Thoracic aorta (tissue), 2 donors: ENCODE measurements at regions not wholly inside any gene's neighbourhood (a gene's known extent, or its start where the extent isn't known, plus 50 kb on each side); places are given as distances from the start of the nearest gene placed in this dataset.

Source experiments
- ATAC-seq: fragments of 150-250 bp; one replicate; pipeline ENCODE4 v1.8.0; 2017; ENCODE audit warnings: low read depth; ENCODE audit not compliant: insufficient number of reproducible peaks, low FRiP score
- DNase-seq: peaks from one replicate; pipeline ENCODE4 v3.0.0-alpha.2; 2020; ENCODE audit warnings: low spot score
- H3K27ac ChIP-seq, 2 donors: fragments of 200-600 bp; sonication (generic); 1 replicate in 1 of 2; 2 replicates in 1 of 2; pipeline ENCODE4 v1.5.1; 2016; ENCODE audit warnings: mild to moderate bottlenecking in 2 of 2, moderate library complexity in 2 of 2
- H3K27me3 ChIP-seq: fragments of 200-600 bp; sonication (generic); replicated peaks from 2 replicates; pipeline ENCODE4 v1.6.0; 2016; ENCODE audit warnings: mild to moderate bottlenecking; ENCODE audit not compliant: insufficient read depth
- H3K36me3 ChIP-seq: fragments of 200-600 bp; sonication (generic); one replicate; pipeline ENCODE4 v1.5.1; 2016
- H3K4me1 ChIP-seq, 2 donors: fragments of 200-600 bp; sonication (generic); 1 replicate in 1 of 2; 2 replicates in 1 of 2; pipeline versions ENCODE4 v1.5.1 to v1.6.0; 2016; ENCODE audit warnings: low read depth in 2 of 2, mild to moderate bottlenecking in 1 of 2; ENCODE audit not compliant: control insufficient read depth in 1 of 2
- H3K4me3 ChIP-seq: fragments of 200-600 bp; sonication (generic); 2 replicates; pipeline ENCODE4 v1.5.1; 2016; ENCODE audit warnings: mild to moderate bottlenecking
- H3K9me3 ChIP-seq: fragments of 200-600 bp; sonication (generic); 2 replicates; pipeline ENCODE4 v1.5.1; 2016
- CTCF ChIP-seq: fragments of 200-600 bp; sonication (generic); IDR thresholded peaks from one replicate; pipeline ENCODE4 v1.5.1; 2019; ENCODE audit warnings: antibody characterized with exemption

GRCh38 chr1:189775343-189775742, 702.3 kb downstream of the BRINP3 start:
- Histone ChIP-seq H3K9me3 (no peaks in the 10 kb centered on the region), H3K4me1 (no peaks in the 10 kb centered on the region), H3K4me3 (no peak overlapping the region), H3K27ac (no peak overlapping the region), H3K36me3 (no peaks in the 10 kb centered on the region), H3K27me3 (no peaks in the 10 kb centered on the region)
- no peak for DNase-seq
- TF ChIP-seq CTCF: no peak
- peak; percentile 58 for ATAC-seq

GRCh38 chr1:189779034-189779433, 698.6 kb downstream of the BRINP3 start:
- no peak overlapping the region for H3K27ac ChIP-seq
- ATAC-seq (no peak), DNase-seq (no peak)
- no peak overlapping the region for H3K4me3 ChIP-seq
- H3K27me3 ChIP-seq: no peaks in the 10 kb centered on the region
- no peaks in the 10 kb centered on the region for H3K4me1 ChIP-seq
- no peak for TF ChIP-seq CTCF
- H3K36me3 ChIP-seq: no peaks in the 10 kb centered on the region
- H3K9me3 ChIP-seq: no peaks in the 10 kb centered on the region

- no peaks in the 10 kb centered on the region for H3K27me3 ChIP-seq
- no peak for DNase-seq
- H3K9me3 ChIP-seq: no peaks in the 10 kb centered on the region
- no peaks in the 10 kb centered on the region for H3K36me3 ChIP-seq
- no peak overlapping the region for H3K27ac ChIP-seq
- H3K4me1 ChIP-seq: no peaks in the 10 kb centered on the region
- no peak for TF ChIP-seq CTCF
- ATAC-seq: no peak
- no peak overlapping the region for H3K4me3 ChIP-seq
Measured at GRCh38 chr1:189782295-189782694, 695.4 kb downstream of the BRINP3 start.

GRCh38 chr1:189783456-189783855, 694.2 kb downstream of the BRINP3 start:
- no peak overlapping the region for H3K4me3 ChIP-seq
- no peaks in the 10 kb centered on the region for H3K27me3 ChIP-seq
- H3K4me1 ChIP-seq: no peaks in the 10 kb centered on the region
- no peak for DNase-seq
- H3K36me3 ChIP-seq: no peaks in the 10 kb centered on the region
- no peak for TF ChIP-seq CTCF
- no peak overlapping the region for H3K27ac ChIP-seq
- ATAC-seq: no peak
- no peaks in the 10 kb centered on the region for H3K9me3 ChIP-seq

GRCh38 chr1:189786761-189787160, 690.9 kb downstream of the BRINP3 start:
- Histone ChIP-seq H3K9me3 (no peaks in the 10 kb centered on the region), H3K27ac (no peak overlapping the region), H3K4me3 (no peak overlapping the region), H3K36me3 (no peaks in the 10 kb centered on the region), H3K27me3 (no peaks in the 10 kb centered on the region), H3K4me1 (no peaks in the 10 kb centered on the region)
- DNase-seq (no peak), ATAC-seq (no peak)
- no peak for TF ChIP-seq CTCF
